Fibroblast of lung (primary cell): ENCODE measurements at regions not wholly inside any gene's neighbourhood (a gene's known extent, or its start where the extent isn't known, plus 50 kb on each side); places are given as distances from the start of the nearest gene placed in this dataset.

Experiments
- DNase-seq, 2 donors: peaks; one replicate each; pipeline versions ENCODE4 v3.0.0 to v3.0.0-alpha.2; 2010; ENCODE audit warnings: low read depth in 2 of 2
- H2AFZ ChIP-seq: 2 replicates; pipeline ENCODE4 v1.5.1; 2012; ENCODE audit warnings: low read length, control low read depth, inconsistent platforms
- H3K27ac ChIP-seq: 2 replicates; pipeline ENCODE4 v1.5.1; 2011; ENCODE audit warnings: low read length, control low read depth; ENCODE audit not compliant: insufficient read depth
- H3K27me3 ChIP-seq: 2 replicates; pipeline ENCODE4 v1.5.1; 2011; ENCODE audit warnings: mild to moderate bottlenecking, low read length; ENCODE audit not compliant: control insufficient read depth, insufficient read depth
- H3K36me3 ChIP-seq: 2 replicates; pipeline ENCODE4 v1.5.1; 2011; ENCODE audit warnings: low read length; ENCODE audit not compliant: control insufficient read depth, insufficient read depth
- H3K4me1 ChIP-seq: 2 replicates; pipeline ENCODE4 v1.5.1; 2011; ENCODE audit warnings: low read length; ENCODE audit not compliant: control insufficient read depth, insufficient read depth; ENCODE audit errors: extremely low read depth
- H3K4me2 ChIP-seq: 2 replicates; pipeline ENCODE4 v1.5.1; 2011; ENCODE audit warnings: low read length, control low read depth; ENCODE audit not compliant: insufficient read depth; ENCODE audit errors: extremely low read depth
- H3K4me3 ChIP-seq, 4 experiments: fragments of 200-600 bp in 1 of 4; sonication (generic) in 1 of 4; replicated peaks in 1 of 4; 2 replicates each; pipeline ENCODE4 v1.5.1; 2011 to 2016; ENCODE audit warnings: low read length in 4 of 4, low read depth in 3 of 4, mild to moderate bottlenecking in 3 of 4, control low read depth in 2 of 4, inconsistent platforms in 1 of 4, mixed read lengths in 1 of 4; ENCODE audit not compliant: insufficient read depth in 1 of 4; ENCODE audit errors: control extremely low read depth in 1 of 4
- H3K79me2 ChIP-seq: 2 replicates; pipeline ENCODE4 v1.5.1; 2012; ENCODE audit warnings: mild to moderate bottlenecking, low read length, inconsistent platforms; ENCODE audit not compliant: control insufficient read depth, insufficient read depth
- H3K9ac ChIP-seq: 2 replicates; pipeline ENCODE4 v1.5.1; 2011; ENCODE audit warnings: mild to moderate bottlenecking, low read length, control low read depth; ENCODE audit not compliant: insufficient read depth
- H3K9me3 ChIP-seq: 2 replicates; pipeline ENCODE4 v1.5.1; 2012; ENCODE audit warnings: low read depth, low read length; ENCODE audit not compliant: control insufficient read depth, insufficient read depth
- H4K20me1 ChIP-seq: 2 replicates; pipeline ENCODE4 v1.5.1; 2011; ENCODE audit warnings: low read length; ENCODE audit not compliant: control insufficient read depth, insufficient read depth; ENCODE audit errors: extremely low read depth
- CTCF ChIP-seq, 2 donors: IDR thresholded peaks in 1 of 2; conservative IDR thresholded peaks in 1 of 2; 1 replicate in 1 of 2; 2 replicates in 1 of 2; pipeline ENCODE4 v1.5.1; 2011 to 2012; ENCODE audit warnings: low read length in 2 of 2, control low read depth in 1 of 2, inconsistent platforms in 1 of 2, low read depth in 1 of 2, mild to moderate bottlenecking in 1 of 2
- EZH2 ChIP-seq: IDR thresholded peaks from 2 replicates; pipeline ENCODE4 v1.5.1; 2012; ENCODE audit warnings: low read length, control low read depth, mild to moderate bottlenecking; ENCODE audit errors: missing control alignments

- TF ChIP-seq CTCF (conservative IDR thresholded peaks at IDR 0.05 in 1 of 2, IDR thresholded peaks at IDR 0.05 in 1 of 2; ENCODE audit: low read depth in 1 of 2, low read length in 2 of 2): no peak
- TF ChIP-seq EZH2: no peak
- Histone ChIP-seq H3K9ac (no peak overlapping the region), H3K9me3 (no peaks in the 10 kb centered on the region), H4K20me1 (no peaks in the 10 kb centered on the region), H2AFZ (no peak overlapping the region), H3K4me2 (no peak overlapping the region), H3K36me3 (no peaks in the 10 kb centered on the region), H3K4me1 (no peaks in the 10 kb centered on the region), H3K4me3 (no peak overlapping the region), H3K27me3 (peaks cover 6% of the 10 kb centered on the region), H3K27ac (no peak overlapping the region), H3K79me2 (no peaks in the 10 kb centered on the region)
- no peak for DNase-seq
Measured at GRCh38 chr20:23203951-23204730, 118.0 kb upstream of the CD93 start.

GRCh38 chr20:23203310-23203709 is 117.2 kb upstream of the CD93 start:
- no peak overlapping the region for H3K27ac ChIP-seq
- H3K9me3 ChIP-seq: no peaks in the 10 kb centered on the region
- H2AFZ ChIP-seq: no peak overlapping the region
- no peak for TF ChIP-seq CTCF (conservative IDR thresholded peaks at IDR 0.05 in 1 of 2, IDR thresholded peaks at IDR 0.05 in 1 of 2; ENCODE audit: low read depth in 1 of 2, low read length in 2 of 2)
- no peak for TF ChIP-seq EZH2
- no peaks in the 10 kb centered on the region for H4K20me1 ChIP-seq
- peaks cover 6% of the 10 kb centered on the region for H3K27me3 ChIP-seq
- H3K79me2 ChIP-seq: no peaks in the 10 kb centered on the region
- DNase-seq: no peak
- no peaks in the 10 kb centered on the region for H3K36me3 ChIP-seq
- no peaks in the 10 kb centered on the region for H3K4me1 ChIP-seq
- H3K4me3 ChIP-seq: no peak overlapping the region
- no peak overlapping the region for H3K9ac ChIP-seq
- H3K4me2 ChIP-seq: no peak overlapping the region

- Histone ChIP-seq H4K20me1 (no peaks in the 10 kb centered on the region), H3K79me2 (no peaks in the 10 kb centered on the region), H3K4me1 (no peaks in the 10 kb centered on the region), H2AFZ (no peak overlapping the region), H3K4me2 (no peak overlapping the region), H3K36me3 (no peaks in the 10 kb centered on the region), H3K27me3 (no peaks in the 10 kb centered on the region), H3K27ac (no peak overlapping the region), H3K9me3 (no peaks in the 10 kb centered on the region), H3K9ac (no peak overlapping the region), H3K4me3 (no peak overlapping the region)
- TF ChIP-seq EZH2: no peak
- no peak for TF ChIP-seq CTCF (conservative IDR thresholded peaks at IDR 0.05 in 1 of 2, IDR thresholded peaks at IDR 0.05 in 1 of 2; ENCODE audit: low read depth in 1 of 2, low read length in 2 of 2)
- no peak for DNase-seq
Measured at GRCh38 chr20:23201658-23202057, 115.5 kb upstream of the CD93 start.
